ENCODE measurements at regions not wholly inside any gene's neighbourhood (a gene's known extent, or its start where the extent isn't known, plus 50 kb on each side); places are given as distances from the start of the nearest gene placed in this dataset.

- DNase-seq (ENCODE audit: low read depth in 2 of 2): no peak
Observed at GRCh38 chr20:51876313-51876940, 74.1 kb upstream of the SALL4 start.

GRCh38 chr20:51873652-51874051 is 71.3 kb upstream of the SALL4 start:
- no peak for DNase-seq (ENCODE audit: low read depth in 2 of 2)

GRCh38 chr20:51871943-51872342 is 69.6 kb upstream of the SALL4 start:
- no peak for DNase-seq (ENCODE audit: low read depth in 2 of 2)

- no peak for DNase-seq (ENCODE audit: low read depth in 2 of 2)
Observed at GRCh38 chr20:51869002-51869401, 66.7 kb upstream of the SALL4 start.

- no peak for DNase-seq (ENCODE audit: low read depth in 2 of 2)
Observed at GRCh38 chr20:51867251-51867650, 64.9 kb upstream of the SALL4 start.

GRCh38 chr20:51864967-51865366 is 62.6 kb upstream of the SALL4 start:
- DNase-seq (ENCODE audit: low read depth in 2 of 2): no peak

- DNase-seq (ENCODE audit: low read depth in 2 of 2): no peak
Observed at GRCh38 chr20:51862796-51863195, 60.5 kb upstream of the SALL4 start.

GRCh38 chr20:51861726-51862466 is 59.6 kb upstream of the SALL4 start:
- DNase-seq (ENCODE audit: low read depth in 2 of 2): no peak

GRCh38 chr20:51860111-51860882 is 58.0 kb upstream of the SALL4 start:
- DNase-seq (ENCODE audit: low read depth in 2 of 2): no peak

GRCh38 chr20:51856432-51856831 is 54.1 kb upstream of the SALL4 start:
- no peak for DNase-seq (ENCODE audit: low read depth in 2 of 2)

- no peak for DNase-seq (ENCODE audit: low read depth in 2 of 2)
Observed at GRCh38 chr20:51854921-51855320, 52.6 kb upstream of the SALL4 start.

Measured in activated CD8-positive, alpha-beta memory T cell treated with anti-CD3 and anti-CD28 coated beads for 4 hours (primary cell).